ENCODE measurements at regions not wholly inside any gene's neighbourhood (a gene's known extent, or its start where the extent isn't known, plus 50 kb on each side); places are given as distances from the start of the nearest gene placed in this dataset.

GRCh38 chr16:80233097-80233835, 307.5 kb upstream of the DYNLRB2 start:
- TF ChIP-seq POLR2A (IDR thresholded peaks at IDR 0.05) (no peak), CTCF (IDR thresholded peaks at IDR 0.05) (no peak)
- DNase-seq (ENCODE audit: low spot score in 2 of 2), result no peak
- H3K4me3 ChIP-seq (ENCODE audit: low read depth, poor library complexity, severe bottlenecking), result no peak overlapping the region
- intact Hi-C loops (cut with DNase I; ENCODE audit: low total_unique reads), result no loop called here
- WGBS, 2 donors, result 71 to 73% methylated on average over 8 of the region's 8 CpGs

- no peak overlapping the region for H3K4me3 ChIP-seq (ENCODE audit: low read depth, poor library complexity, severe bottlenecking)
- no peak for DNase-seq (ENCODE audit: low spot score in 2 of 2)
- intact Hi-C loops (cut with DNase I; ENCODE audit: low total_unique reads), result no loop called here
- 72 to 88% methylated on average over 3 of the region's 3 CpGs for WGBS, 2 donors
- TF ChIP-seq POLR2A (IDR thresholded peaks at IDR 0.05), result no peak
- TF ChIP-seq CTCF (IDR thresholded peaks at IDR 0.05), result peak in 1 of 3 donors; percentile 21
These were observed 308.9 kb upstream of the DYNLRB2 start for GRCh38 chr16:80231888-80232287.

DNA sequence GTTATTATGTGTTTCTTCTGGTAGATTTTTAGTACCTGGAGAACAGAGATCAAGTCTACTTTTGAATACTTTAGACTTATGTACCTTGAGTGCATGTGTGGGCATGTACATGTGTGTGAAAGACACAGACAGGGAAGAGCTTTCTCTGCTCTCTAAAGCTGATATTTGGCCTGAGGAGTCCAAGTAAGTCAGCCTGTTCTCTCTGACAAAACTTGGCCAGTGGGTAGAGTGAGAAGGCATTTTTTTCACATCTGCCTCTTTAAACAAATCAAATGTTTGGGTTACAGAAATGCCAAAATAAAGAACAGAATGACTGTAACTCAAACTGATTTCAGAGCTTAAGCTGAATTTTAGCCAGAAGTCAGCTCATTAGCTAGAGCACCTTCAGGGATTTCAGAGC, 309.7 kb upstream of the DYNLRB2 start:
- no peak for TF ChIP-seq POLR2A (IDR thresholded peaks at IDR 0.05)
- TF ChIP-seq CTCF (IDR thresholded peaks at IDR 0.05), result no peak
- intact Hi-C loops (cut with DNase I; ENCODE audit: low total_unique reads), result no loop called here
- H3K4me3 ChIP-seq (ENCODE audit: low read depth, poor library complexity, severe bottlenecking), result no peak overlapping the region
- no peak for DNase-seq (ENCODE audit: low spot score in 2 of 2)

GRCh38 chr16:80230328-80231120, 310.3 kb upstream of the DYNLRB2 start:
- WGBS, 2 donors, result 61 to 67% methylated on average over 4 of the region's 4 CpGs
- no peak overlapping the region for H3K4me3 ChIP-seq (ENCODE audit: low read depth, poor library complexity, severe bottlenecking)
- intact Hi-C loops (cut with DNase I; ENCODE audit: low total_unique reads), result no loop called here
- no peak for DNase-seq (ENCODE audit: low spot score in 2 of 2)
- TF ChIP-seq POLR2A (IDR thresholded peaks at IDR 0.05) (no peak), CTCF (IDR thresholded peaks at IDR 0.05) (no peak)

- intact Hi-C loops (cut with DNase I; ENCODE audit: low total_unique reads), result no loop called here
These were observed 314.3 kb upstream of the DYNLRB2 start for GRCh38 chr16:80226499-80226898.

More at GRCh38 chr16:80226499-80226898, 314.3 kb upstream of the DYNLRB2 start:
- no peak overlapping the region for H3K4me3 ChIP-seq (ENCODE audit: low read depth, poor library complexity, severe bottlenecking)
- no peak for DNase-seq (ENCODE audit: low spot score in 2 of 2)
- TF ChIP-seq CTCF (IDR thresholded peaks at IDR 0.05) (no peak), POLR2A (IDR thresholded peaks at IDR 0.05) (no peak)

Data from lower leg skin (tissue), 4 donors.